Femur (tissue), 1 donor: ENCODE measurements at regions not wholly inside any gene's neighbourhood (a gene's known extent, or its start where the extent isn't known, plus 50 kb on each side); places are given as distances from the start of the nearest gene placed in this dataset.

Source experiments
- DNase-seq: peaks from one replicate; pipeline ENCODE4 v3.0.0-alpha.2; 2017

DNA sequence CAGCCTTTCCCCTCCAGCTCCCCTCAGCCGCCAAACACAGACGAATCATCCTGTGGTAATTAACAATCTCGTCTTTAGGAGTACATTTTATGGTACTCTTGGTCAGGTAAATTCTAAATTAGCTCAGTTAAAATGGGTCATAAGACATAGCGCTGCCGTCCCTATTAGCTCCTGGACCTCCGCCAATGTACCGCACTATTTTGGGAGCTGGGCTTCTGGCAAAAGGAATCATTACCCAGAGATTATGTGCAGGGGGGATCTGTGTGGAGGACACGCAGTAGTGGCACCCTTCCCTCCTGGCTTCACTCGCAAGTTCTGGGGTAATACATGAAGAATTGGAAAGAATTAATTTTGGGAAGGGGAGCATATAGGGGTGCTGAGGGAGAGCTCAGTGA lies 68.6 kb upstream of the ONECUT1 start:
- DNase-seq: no peak

DNA sequence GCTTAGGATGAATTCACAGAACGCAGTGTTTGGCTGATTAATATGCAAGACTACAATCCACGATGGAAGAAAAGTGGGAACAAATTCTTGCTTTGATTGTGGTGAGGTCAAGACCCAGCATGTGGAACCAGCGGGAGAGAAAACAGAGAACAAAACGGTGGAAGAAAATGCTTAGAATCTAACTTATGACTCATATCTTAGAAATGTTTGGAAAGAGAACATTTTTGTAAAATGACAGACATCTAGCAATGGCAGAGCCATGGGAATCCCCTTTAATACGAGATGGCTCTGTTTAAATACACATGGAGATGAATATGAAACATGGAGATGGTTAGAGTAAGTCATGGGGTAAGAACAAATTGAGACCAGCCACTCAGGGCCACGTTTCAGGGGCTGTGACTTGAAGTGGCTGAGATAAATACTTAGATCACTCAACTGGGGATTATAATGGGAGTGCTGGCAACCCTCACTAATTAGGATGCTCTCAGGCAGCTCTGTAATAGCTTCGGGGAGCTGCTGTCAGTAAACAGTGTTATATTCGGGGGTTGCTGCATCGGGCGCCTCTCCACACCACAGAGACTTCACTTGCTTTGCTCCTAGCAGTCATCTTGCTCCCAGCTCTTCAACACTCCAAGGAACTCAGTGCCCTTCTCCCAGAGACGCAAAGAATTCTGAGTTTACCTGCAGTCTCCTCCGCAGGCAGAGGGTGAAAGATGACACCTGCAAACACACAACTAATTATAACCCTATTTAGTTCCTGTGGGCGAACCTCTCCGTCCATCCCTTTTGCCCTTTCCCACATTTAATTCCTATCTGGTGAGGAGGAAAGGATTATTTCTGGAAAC lies 68.0 kb upstream of the ONECUT1 start:
- no peak for DNase-seq

GRCh38 chr15:52857471-52857870 lies 67.3 kb upstream of the ONECUT1 start:
- no peak for DNase-seq

GRCh38 chr15:52856286-52856685 lies 66.2 kb upstream of the ONECUT1 start:
- DNase-seq: no peak

- no peak for DNase-seq
These were observed 65.0 kb upstream of the ONECUT1 start for GRCh38 chr15:52855157-52855556.

GRCh38 chr15:52844823-52845222 lies 54.7 kb upstream of the ONECUT1 start:
- DNase-seq: no peak
